Caco-2 (cell line): ENCODE measurements at regions not wholly inside any gene's neighbourhood (a gene's known extent, or its start where the extent isn't known, plus 50 kb on each side); places are given as distances from the start of the nearest gene placed in this dataset.

Experiments used
- BruUV-seq: library from RNA; stranded (reverse); fragments of 400-500 nt; replicated peaks from 2 replicates; lab custom pipeline; 2021; lab: Mats Ljungman, UMichigan
- CTCF ChIA-PET: fragments of 300-600 bp; sonication (Branson Sonifier 250); formaldehyde crosslinking; loops from one replicate; lab custom pipeline; 2022; ENCODE audit warnings: antibody characterized with exemption; lab: Charles Lee
- POLR2A ChIA-PET: fragments of 300-600 bp; sonication (Branson Sonifier 250); formaldehyde crosslinking; loops from one replicate; lab custom pipeline; 2022; ENCODE audit warnings: antibody characterized with exemption; lab: Charles Lee
- DNase-seq, 2 experiments: peaks; one replicate each; pipeline versions ENCODE4 v3.0.0 to v3.0.0-alpha.2; 2020 to 2022
- H3K27me3 ChIP-seq: replicated peaks from 2 replicates; pipeline ENCODE4 v1.6.0; 2011; ENCODE audit warnings: low read length; ENCODE audit not compliant: control insufficient read depth, insufficient read depth
- H3K36me3 ChIP-seq: 2 replicates; pipeline ENCODE4 v1.5.1; 2011; ENCODE audit warnings: low read length; ENCODE audit not compliant: control insufficient read depth, insufficient read depth
- H3K4me1 ChIP-seq: fragments of 250-450 bp; sonication (Bioruptor Pico); 2 replicates; pipeline ENCODE4 v1.5.1; 2020; ENCODE audit warnings: mild to moderate bottlenecking
- H3K4me3 ChIP-seq: 2 replicates; pipeline ENCODE4 v1.5.1; 2011; ENCODE audit warnings: low read depth, mild to moderate bottlenecking, control low read depth, low read length
- H3K9me3 ChIP-seq: fragments of 250-450 bp; sonication (Bioruptor Pico); 2 replicates; pipeline ENCODE4 v1.5.1; 2020; ENCODE audit warnings: mild to moderate bottlenecking, moderate library complexity
- H3K27ac Mint-ChIP-seq: one replicate; pipeline ENCODE4 v1.8.0; 2022; ENCODE audit warnings: mixed read lengths; ENCODE audit not compliant: unreplicated experiment
- H3K27me3 Mint-ChIP-seq: one replicate; pipeline ENCODE4 v1.8.0; 2022; ENCODE audit warnings: mixed read lengths; ENCODE audit not compliant: insufficient read depth, unreplicated experiment
- H3K36me3 Mint-ChIP-seq: one replicate; pipeline ENCODE4 v1.8.0; 2022; ENCODE audit warnings: mild to moderate bottlenecking, mixed read lengths; ENCODE audit not compliant: insufficient read depth, unreplicated experiment
- H3K4me1 Mint-ChIP-seq: one replicate; pipeline ENCODE4 v1.8.0; 2022; ENCODE audit warnings: low read depth, mixed read lengths; ENCODE audit not compliant: unreplicated experiment
- H3K4me3 Mint-ChIP-seq: one replicate; pipeline ENCODE4 v1.8.0; 2022; ENCODE audit warnings: mild to moderate bottlenecking, moderate library complexity, mixed read lengths; ENCODE audit not compliant: unreplicated experiment
- H3K9me3 Mint-ChIP-seq: one replicate; pipeline ENCODE4 v1.8.0; 2022; ENCODE audit warnings: mixed read lengths; ENCODE audit not compliant: unreplicated experiment
- CTCF ChIP-seq, 2 experiments: fragments of 200-600 bp in 1 of 2; IDR thresholded peaks; 1 replicate in 1 of 2; 2 replicates in 1 of 2; pipeline versions ENCODE4 v1.5.1 to v1.8.0; 2011 to 2022; ENCODE audit warnings: antibody characterized with exemption in 1 of 2, control low read depth in 1 of 2, inconsistent platforms in 1 of 2, low read depth in 1 of 2, low read length in 1 of 2, mild to moderate bottlenecking in 1 of 2, moderate library complexity in 1 of 2; ENCODE audit not compliant: insufficient read depth in 1 of 2, severe bottlenecking in 1 of 2, unreplicated experiment in 1 of 2
- intact Hi-C: fragments of 100-400 bp; cut with micrococcal nuclease; formaldehyde crosslinking; loops from one replicate; pipeline ENCODE4 v1.10.0; 2022; ENCODE audit not compliant: unreplicated experiment

- Histone ChIP-seq H3K9me3 (peaks cover 5% of the 10 kb centered on the region; the same call in 1 of the 2 replicates), H3K27me3 (no peaks in the 10 kb centered on the region), H3K36me3 (peaks cover 2% of the 10 kb centered on the region; the same call in 1 of the 2 replicates), H3K4me1 (no peaks in the 10 kb centered on the region), H3K4me3 (no peak overlapping the region)
- Mint-ChIP-seq H3K36me3 (peaks cover 5% of the 10 kb centered on the region), H3K4me1 (no peaks in the 10 kb centered on the region), H3K27ac (no peak overlapping the region), H3K9me3 (no peaks in the 10 kb centered on the region), H3K4me3 (no peak overlapping the region), H3K27me3 (no peaks in the 10 kb centered on the region)
- BruUV-seq, result no TSS peak
- CTCF ChIA-PET, result no interaction called here
- TF ChIP-seq CTCF (IDR thresholded peaks at IDR 0.05; ENCODE audit: insufficient read depth in 1 of 2, low read depth in 1 of 2, low read length in 1 of 2, severe bottlenecking in 1 of 2, unreplicated experiment in 1 of 2), result no peak
- intact Hi-C loops, result no loop called here
- POLR2A ChIA-PET, result no interaction called here
- no peak for DNase-seq
These were observed 71.3 kb upstream of the CIBAR2 start for GRCh38 chr16:85183564-85183963.

GRCh38 chr16:85184404-85184803, 72.1 kb upstream of the CIBAR2 start:
- no peak overlapping the region for H3K4me3 ChIP-seq
- Mint-ChIP-seq H3K27ac (no peak overlapping the region), H3K4me1 (peaks cover 7% of the 10 kb centered on the region), H3K9me3 (no peaks in the 10 kb centered on the region), H3K36me3 (peaks cover 5% of the 10 kb centered on the region), H3K4me3 (no peak overlapping the region), H3K27me3 (no peaks in the 10 kb centered on the region)
- ChIA-PET POLR2A (no interaction called here), CTCF (no interaction called here)
- no TSS peak for BruUV-seq
- peaks cover 5% of the 10 kb centered on the region; the same call in 1 of the 2 replicates for H3K9me3 ChIP-seq
- H3K4me1 ChIP-seq, result no peaks in the 10 kb centered on the region
- TF ChIP-seq CTCF (IDR thresholded peaks at IDR 0.05; ENCODE audit: insufficient read depth in 1 of 2, low read depth in 1 of 2, low read length in 1 of 2, severe bottlenecking in 1 of 2, unreplicated experiment in 1 of 2), result no peak
- peaks cover 2% of the 10 kb centered on the region; the same call in 1 of the 2 replicates for H3K36me3 ChIP-seq
- intact Hi-C loops, result no loop called here
- H3K27me3 ChIP-seq, result no peaks in the 10 kb centered on the region
- no peak for DNase-seq

- intact Hi-C loops, result no loop called here
- H3K27ac Mint-ChIP-seq, result no peak overlapping the region
- H3K4me3 Mint-ChIP-seq, result no peak overlapping the region
- no peaks in the 10 kb centered on the region for H3K27me3 Mint-ChIP-seq
- CTCF ChIA-PET, result no interaction called here
- no peaks in the 10 kb centered on the region for H3K4me1 ChIP-seq
- H3K36me3 Mint-ChIP-seq, result peaks cover 5% of the 10 kb centered on the region
- peaks cover 7% of the 10 kb centered on the region for H3K4me1 Mint-ChIP-seq
- BruUV-seq, result no TSS peak
- H3K9me3 ChIP-seq, result peaks cover 5% of the 10 kb centered on the region; the same call in 1 of the 2 replicates
- no peak overlapping the region for H3K4me3 ChIP-seq
- no peak for DNase-seq
- peaks cover 2% of the 10 kb centered on the region; the same call in 1 of the 2 replicates for H3K36me3 ChIP-seq
- POLR2A ChIA-PET, result no interaction called here
- no peak for TF ChIP-seq CTCF (IDR thresholded peaks at IDR 0.05; ENCODE audit: insufficient read depth in 1 of 2, low read depth in 1 of 2, low read length in 1 of 2, severe bottlenecking in 1 of 2, unreplicated experiment in 1 of 2)
- no peaks in the 10 kb centered on the region for H3K9me3 Mint-ChIP-seq
- no peaks in the 10 kb centered on the region for H3K27me3 ChIP-seq
These were observed 73.2 kb upstream of the CIBAR2 start for GRCh38 chr16:85185303-85186100.
